Stimulated activated CD4-positive, alpha-beta T cell treated with anti-CD3 and anti-CD28 coated beads, Interleukin-4, amount 100 ng/mL, for 48 hours (primary cell): ENCODE measurements at regions not wholly inside any gene's neighbourhood (a gene's known extent, or its start where the extent isn't known, plus 50 kb on each side); places are given as distances from the start of the nearest gene placed in this dataset.
"Not testable (repeated sequence)": the region's sequence is repeated elsewhere in the genome, so short reads cannot be mapped to it uniquely, and the experiment has no call there.

Experiments
- DNase-seq, 2 donors: peaks; one replicate each; pipeline ENCODE4 v3.0.0-alpha.2; 2020; ENCODE audit warnings: low read depth in 2 of 2

GRCh38 chr1:238764779-238765178 is 621.6 kb upstream of the CHRM3 start:
- DNase-seq: no peak

DNA sequence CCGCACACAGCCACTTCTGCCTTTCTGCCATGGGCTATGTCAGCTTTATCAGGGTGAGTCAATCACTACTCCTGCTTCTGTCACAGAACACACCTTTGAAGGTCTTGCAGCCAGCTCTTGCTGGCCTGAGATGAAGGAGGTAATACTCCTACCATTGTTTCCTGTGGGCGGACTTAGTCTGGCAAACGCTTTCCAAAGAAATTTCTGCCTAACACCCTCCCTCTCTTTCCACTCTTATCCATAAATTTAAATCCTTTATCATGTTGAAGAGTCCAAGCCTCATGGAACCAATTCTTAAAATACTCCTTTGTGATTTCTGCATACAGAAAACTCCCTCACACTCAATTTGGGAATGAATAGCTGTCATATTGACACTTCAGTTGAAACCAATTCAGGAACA is 633.1 kb upstream of the CHRM3 start:
- DNase-seq: no peak

DNA sequence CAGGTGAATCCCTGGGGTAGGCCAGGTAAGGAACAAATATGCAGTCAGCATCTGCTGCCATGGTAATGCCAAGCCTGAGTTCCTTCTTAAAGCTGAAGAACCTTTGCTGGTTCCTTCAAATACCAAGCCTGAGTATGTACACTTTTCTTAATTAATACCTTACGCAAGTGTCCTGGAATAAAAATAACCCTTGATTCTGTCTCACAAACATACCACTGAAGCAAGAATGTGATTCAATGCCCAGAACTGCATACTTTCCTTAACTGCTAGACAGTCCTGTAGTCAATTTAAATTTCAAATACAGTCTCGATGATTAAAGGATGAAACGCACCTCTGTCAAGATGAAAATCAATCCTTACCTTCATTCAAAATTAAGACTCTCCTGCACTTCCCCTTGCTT is 634.0 kb upstream of the CHRM3 start:
- no peak for DNase-seq

DNA sequence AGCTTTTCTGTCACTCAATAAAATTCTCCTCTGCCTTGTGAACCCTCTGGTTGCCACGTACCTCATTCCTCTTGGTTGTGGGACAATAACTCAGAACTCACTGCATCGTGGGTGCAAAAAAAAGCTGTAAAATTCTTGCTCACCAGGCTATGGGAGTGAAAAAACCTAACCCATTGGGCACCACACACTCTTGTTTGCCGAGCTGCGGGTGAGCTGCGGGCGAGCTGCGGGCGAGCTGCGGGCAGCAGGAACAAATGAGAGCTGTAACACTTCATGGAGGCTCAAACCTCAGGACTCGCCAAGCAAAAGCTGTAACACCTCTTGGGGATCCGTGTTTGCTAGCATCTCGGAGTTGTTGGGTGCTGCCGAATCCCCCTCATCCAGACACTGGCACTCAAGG is 641.3 kb upstream of the CHRM3 start:
- DNase-seq: no peak

- no peak for DNase-seq
Measured at GRCh38 chr1:238738892-238739291, 647.5 kb upstream of the CHRM3 start.

DNA sequence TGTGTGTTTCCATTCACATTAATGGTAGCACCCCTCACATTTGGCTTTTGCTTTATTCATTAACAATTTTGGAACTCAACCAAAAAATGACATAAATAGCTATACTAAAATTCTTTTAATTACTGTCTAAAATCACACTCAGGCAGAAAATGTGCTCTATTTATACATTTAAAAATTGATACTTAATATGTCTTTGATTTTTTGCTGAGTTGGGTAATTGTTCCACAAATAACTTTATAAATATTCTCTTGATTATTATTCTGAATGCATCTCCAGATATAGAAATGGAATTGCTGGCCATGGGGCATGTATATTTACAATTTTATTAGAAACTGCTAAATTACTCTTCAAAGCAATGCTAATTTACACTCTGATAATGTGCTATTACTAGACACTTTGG is 658.7 kb upstream of the CHRM3 start:
- no peak for DNase-seq

- no peak for DNase-seq
Measured at GRCh38 chr1:238722812-238723211, 663.6 kb upstream of the CHRM3 start.

- no peak for DNase-seq
Measured at GRCh38 chr1:238710697-238711096, 675.7 kb upstream of the CHRM3 start.

GRCh38 chr1:238701024-238701423 is 685.3 kb upstream of the CHRM3 start:
- no peak for DNase-seq

- no peak for DNase-seq
Measured at GRCh38 chr1:238690415-238690814, 696.0 kb upstream of the CHRM3 start.

DNA sequence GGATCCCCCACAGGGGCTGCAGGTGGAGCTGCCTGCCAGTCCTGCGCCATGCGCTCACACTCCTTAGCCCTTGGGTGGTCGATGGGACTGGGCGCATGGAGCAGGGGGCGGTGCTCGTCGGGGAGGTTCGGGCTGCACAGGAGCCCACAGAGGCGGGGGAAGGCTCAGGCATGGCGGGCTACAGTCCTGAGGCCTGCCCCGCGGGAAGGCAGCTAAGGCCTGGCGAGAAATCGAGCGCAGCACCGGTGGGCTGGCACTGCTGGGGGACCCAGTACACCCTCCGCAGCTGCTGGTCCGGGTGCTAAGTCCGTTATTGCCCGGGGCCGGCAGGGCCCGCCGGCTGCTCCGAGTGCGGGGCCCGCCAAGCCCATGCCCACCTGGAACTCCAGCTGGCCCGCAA is 701.8 kb upstream of the CHRM3 start:
- not testable (repeated sequence) for DNase-seq

DNA sequence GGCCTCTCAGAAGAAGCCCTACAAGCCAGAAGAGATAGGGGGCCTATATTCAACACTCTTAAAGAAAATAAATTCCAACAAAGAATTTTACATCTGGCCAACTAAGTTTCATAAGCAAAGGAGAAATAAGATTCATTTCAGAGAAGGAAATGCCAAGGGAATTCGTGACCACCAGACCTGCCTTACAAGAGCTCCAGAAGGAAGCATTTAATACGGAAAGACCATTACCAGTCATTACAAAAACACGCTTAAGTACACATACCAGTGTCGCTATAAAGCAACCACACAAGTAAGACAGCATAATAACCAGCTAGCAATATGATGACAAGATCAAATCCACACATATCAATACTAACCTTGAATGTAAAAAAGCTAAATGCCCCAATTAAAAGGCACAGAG is 704.9 kb upstream of the CHRM3 start:
- DNase-seq: no peak

- no peak for DNase-seq
Measured at GRCh38 chr1:238681021-238681420, 705.3 kb upstream of the CHRM3 start.

DNA sequence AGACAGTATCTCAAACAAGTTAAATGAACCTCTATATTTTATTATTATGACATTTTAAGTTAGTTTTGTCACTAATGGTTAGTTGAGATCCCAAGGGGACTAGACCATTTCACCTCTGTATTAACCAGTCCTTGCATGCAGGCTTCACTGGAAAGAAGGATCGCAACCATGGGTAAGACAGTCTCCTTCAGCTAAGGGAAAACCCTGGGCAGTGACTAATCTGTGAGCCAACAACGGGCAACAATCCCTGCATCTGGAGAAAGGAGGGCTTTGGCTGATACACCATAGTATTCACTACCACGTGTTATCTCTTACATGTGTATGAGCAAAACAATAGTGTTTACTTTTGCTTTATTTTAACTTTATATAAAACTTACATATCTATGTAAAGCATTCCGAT is 708.8 kb upstream of the CHRM3 start:
- DNase-seq: no peak

DNA sequence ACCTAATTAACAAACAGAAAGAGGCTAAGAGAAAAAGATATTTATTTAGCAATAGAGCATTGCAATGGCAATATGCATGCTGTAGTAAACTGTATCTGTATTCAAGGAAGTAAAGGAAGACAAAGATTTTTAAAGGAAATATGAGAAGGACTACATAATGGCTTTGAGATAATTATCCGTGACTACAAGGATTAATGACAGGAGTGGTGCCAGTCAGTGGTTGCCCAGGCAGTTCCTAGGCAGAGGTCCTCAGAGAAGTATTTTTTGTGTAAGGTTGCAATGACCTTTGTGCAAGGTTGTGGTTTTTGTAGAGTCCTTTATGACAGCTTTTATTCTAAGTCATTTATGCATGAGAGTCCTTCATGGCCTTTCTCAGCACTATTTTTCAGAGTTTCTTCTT is 711.1 kb upstream of the CHRM3 start:
- no peak for DNase-seq

- no peak for DNase-seq
Measured at GRCh38 chr1:238674316-238674715, 712.1 kb upstream of the CHRM3 start.

DNA sequence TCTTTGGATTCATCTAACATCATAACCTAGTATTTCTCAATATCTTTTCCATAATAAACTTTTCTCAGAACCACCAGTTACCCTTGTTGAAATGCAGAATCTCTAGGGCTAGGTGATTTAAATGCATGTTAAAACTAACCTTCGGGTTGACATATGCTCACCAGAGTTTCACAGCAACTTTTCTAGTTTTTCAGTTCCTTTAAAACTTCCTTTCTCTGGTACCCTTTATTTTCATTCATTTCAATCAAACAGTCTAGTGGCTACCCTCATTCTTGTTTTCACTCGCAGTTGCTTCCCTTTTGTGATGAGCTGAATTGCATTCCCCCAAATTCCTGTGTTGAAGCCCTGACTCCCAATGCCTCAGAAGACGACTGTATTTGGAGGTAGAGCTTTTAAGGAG is 712.8 kb upstream of the CHRM3 start:
- DNase-seq: no peak

DNA sequence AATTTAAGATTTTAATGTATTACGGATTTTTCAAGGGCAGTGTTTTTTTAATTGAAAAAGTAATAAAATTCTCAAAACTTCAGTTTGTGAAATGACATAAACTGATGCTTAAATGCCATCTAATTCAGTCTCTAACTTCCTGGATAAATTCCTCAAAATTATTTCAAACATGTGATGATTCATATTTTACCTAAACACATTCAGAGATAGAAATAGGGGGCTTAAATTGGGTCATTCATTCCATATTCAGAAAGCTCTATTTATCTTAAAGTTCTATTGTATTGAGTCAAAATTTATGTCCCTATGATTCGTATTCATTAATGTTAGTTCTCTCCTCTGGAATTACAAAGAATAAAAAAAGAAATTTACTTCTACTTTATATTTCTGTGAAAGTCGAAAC is 713.6 kb upstream of the CHRM3 start:
- no peak for DNase-seq

- no peak for DNase-seq
Measured at GRCh38 chr1:238672262-238672661, 714.1 kb upstream of the CHRM3 start.

GRCh38 chr1:238664139-238664538 is 722.2 kb upstream of the CHRM3 start:
- no peak for DNase-seq

DNA sequence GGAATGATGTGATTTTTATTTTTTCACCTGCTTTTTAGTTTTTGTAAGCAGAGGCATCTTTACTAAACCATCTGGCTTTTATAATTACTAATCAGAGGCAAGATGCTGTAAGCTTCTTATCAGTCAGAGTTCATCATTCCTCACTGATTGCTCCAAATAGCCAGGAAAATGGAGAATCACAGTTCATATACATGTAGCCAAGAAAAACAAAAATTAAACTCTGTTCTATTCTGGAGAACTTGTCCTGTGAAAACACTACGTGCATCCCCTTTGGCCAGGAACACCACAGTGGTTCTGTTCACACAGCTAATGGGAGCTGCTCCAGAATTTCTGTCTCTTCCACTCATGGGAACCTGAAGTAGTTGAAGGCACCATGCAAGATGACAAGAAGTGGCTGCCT is 725.5 kb upstream of the CHRM3 start:
- DNase-seq: no peak

- DNase-seq: no peak
Measured at GRCh38 chr1:238658763-238659162, 727.6 kb upstream of the CHRM3 start.

DNA sequence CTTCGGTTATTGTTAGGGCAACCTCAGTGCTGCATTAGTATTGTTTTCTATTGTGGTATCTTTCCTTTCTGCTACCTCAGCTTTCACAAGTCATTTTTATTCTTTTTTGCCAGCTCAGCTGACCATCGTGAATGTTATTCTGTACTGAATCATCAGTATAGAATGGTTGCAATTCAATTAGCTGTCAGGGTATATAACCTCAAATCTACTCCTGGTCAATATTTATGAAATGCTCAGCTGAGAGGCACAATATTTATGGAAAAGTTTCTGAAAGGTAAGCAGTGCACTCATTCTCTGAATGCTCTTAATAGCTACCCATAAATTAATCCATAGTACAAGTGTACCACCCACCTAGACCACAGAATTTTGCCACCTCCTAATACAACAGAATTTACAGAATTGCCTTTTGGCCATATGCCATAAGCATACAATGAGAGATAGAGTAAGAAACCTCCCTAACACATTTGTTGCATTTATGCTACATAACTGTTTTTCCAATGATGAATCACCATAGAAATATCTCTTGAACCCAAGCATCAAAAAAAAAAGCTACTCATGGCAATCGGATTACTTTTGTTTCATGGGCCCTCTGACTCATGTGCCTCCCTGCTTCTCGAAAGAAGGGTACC is 732.6 kb upstream of the CHRM3 start:
- DNase-seq: no peak

- no peak for DNase-seq
Measured at GRCh38 chr1:238652346-238652968, 733.9 kb upstream of the CHRM3 start.
